ENCODE measurements at regions not wholly inside any gene's neighbourhood (a gene's known extent, or its start where the extent isn't known, plus 50 kb on each side); places are given as distances from the start of the nearest gene placed in this dataset.

DNA sequence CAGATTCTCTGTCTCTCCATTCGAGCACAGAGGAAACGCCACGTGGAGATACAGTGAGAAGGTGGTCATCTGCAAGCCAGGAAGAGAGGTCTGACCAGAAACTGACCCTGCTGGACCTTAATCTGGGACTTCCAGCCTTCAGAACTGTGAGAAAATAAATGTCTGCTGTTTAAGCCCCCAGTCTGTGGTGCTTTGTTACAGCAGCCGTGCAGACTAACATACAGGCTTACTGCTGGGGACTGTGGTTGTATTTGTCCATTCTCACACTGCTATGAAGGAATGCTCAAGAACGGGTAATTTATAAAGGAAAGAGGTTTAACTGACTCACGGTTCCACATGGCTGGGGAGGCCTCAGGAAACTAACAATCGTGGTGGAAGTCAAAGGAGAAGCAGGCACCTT, 432.7 kb downstream of the IRS1 start:
- Histone ChIP-seq H3K36me3 (ENCODE audit: insufficient read depth, insufficient read length, low read length) (no peaks in the 10 kb centered on the region), H3K4me1 (ENCODE audit: insufficient read depth, insufficient read length) (no peaks in the 10 kb centered on the region), H3K27me3 (ENCODE audit: insufficient read depth, insufficient read length) (no peaks in the 10 kb centered on the region), H3K9ac (ENCODE audit: insufficient read length, low read depth) (no peak overlapping the region), H3K9me3 (ENCODE audit: insufficient read depth, low read length) (no peaks in the 10 kb centered on the region), H3K4me3 (ENCODE audit: insufficient read length, low read depth) (no peak overlapping the region)
- TF ChIP-seq YY1 (IDR thresholded peaks at IDR 0.05; ENCODE audit: insufficient read depth, insufficient read length) (no peak), ZNF274 (IDR thresholded peaks at IDR 0.05; ENCODE audit: low read depth, low read length) (no peak), SUZ12 (IDR thresholded peaks at IDR 0.05; ENCODE audit: extremely low read depth, insufficient read depth, insufficient read length) (no peak)
- DNase-seq (ENCODE audit: low read depth, low spot score) = no peak

DNA sequence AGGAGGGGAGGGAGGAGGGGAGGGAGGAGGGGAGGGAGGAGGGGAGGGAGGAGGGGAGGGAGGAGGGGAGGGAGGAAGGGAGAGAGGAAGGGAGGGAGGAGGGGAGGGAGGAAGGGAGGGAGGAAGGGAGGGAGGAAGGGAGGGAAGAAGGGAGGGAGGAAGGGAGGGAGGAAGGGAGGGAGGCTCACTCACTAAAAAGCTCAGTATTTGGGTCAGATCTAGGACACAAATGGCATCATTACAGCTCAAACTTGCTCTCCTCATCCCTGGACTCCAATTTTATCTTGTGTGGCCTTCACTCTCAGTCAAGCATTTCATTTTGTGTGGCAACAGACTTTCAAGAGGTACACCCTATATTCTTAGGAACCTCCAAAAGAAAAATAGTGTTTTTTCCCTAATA, 435.4 kb downstream of the IRS1 start:
- Histone ChIP-seq H3K36me3 (ENCODE audit: insufficient read depth, insufficient read length, low read length) (no peaks in the 10 kb centered on the region), H3K4me1 (ENCODE audit: insufficient read depth, insufficient read length) (no peaks in the 10 kb centered on the region), H3K4me3 (ENCODE audit: insufficient read length, low read depth) (no peak overlapping the region), H3K9ac (ENCODE audit: insufficient read length, low read depth) (no peak overlapping the region), H3K27me3 (ENCODE audit: insufficient read depth, insufficient read length) (no peaks in the 10 kb centered on the region), H3K9me3 (ENCODE audit: insufficient read depth, low read length) (no peaks in the 10 kb centered on the region)
- TF ChIP-seq ZNF274 (IDR thresholded peaks at IDR 0.05; ENCODE audit: low read depth, low read length) (no peak), SUZ12 (IDR thresholded peaks at IDR 0.05; ENCODE audit: extremely low read depth, insufficient read depth, insufficient read length) (no peak), YY1 (IDR thresholded peaks at IDR 0.05; ENCODE audit: insufficient read depth, insufficient read length) (no peak)
- no peak for DNase-seq (ENCODE audit: low read depth, low spot score)

DNA sequence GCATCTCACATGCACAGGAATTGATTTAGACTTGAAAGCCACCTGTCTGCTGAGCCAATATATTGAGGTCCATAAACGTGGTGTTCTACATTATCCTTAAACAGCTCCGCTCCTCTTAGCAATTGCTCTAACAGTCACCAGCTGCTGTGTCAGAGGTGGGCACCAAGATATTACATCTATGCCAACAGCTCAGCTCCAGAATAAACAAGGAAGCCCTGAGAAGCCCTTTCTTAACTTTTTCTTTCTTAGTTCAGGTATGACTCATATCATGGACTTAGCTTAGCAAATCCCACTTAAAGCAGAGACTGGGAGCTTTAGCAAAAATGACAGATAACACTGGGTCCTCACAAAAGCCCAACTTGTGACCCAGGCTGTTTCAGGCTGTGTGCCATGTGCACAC, 436.6 kb downstream of the IRS1 start:
- no peak for TF ChIP-seq YY1 (IDR thresholded peaks at IDR 0.05; ENCODE audit: insufficient read depth, insufficient read length)
- TF ChIP-seq ZNF274 (IDR thresholded peaks at IDR 0.05; ENCODE audit: low read depth, low read length) = no peak
- TF ChIP-seq SUZ12 (IDR thresholded peaks at IDR 0.05; ENCODE audit: extremely low read depth, insufficient read depth, insufficient read length) = no peak
- Histone ChIP-seq H3K9ac (ENCODE audit: insufficient read length, low read depth) (no peak overlapping the region), H3K4me1 (ENCODE audit: insufficient read depth, insufficient read length) (no peaks in the 10 kb centered on the region), H3K4me3 (ENCODE audit: insufficient read length, low read depth) (no peak overlapping the region), H3K36me3 (ENCODE audit: insufficient read depth, insufficient read length, low read length) (no peaks in the 10 kb centered on the region), H3K9me3 (ENCODE audit: insufficient read depth, low read length) (no peaks in the 10 kb centered on the region), H3K27me3 (ENCODE audit: insufficient read depth, insufficient read length) (no peaks in the 10 kb centered on the region)
- DNase-seq (ENCODE audit: low read depth, low spot score) = no peak

GRCh38 chr2:226360658-226361057, 439.0 kb downstream of the IRS1 start:
- no peaks in the 10 kb centered on the region for H3K9me3 ChIP-seq (ENCODE audit: insufficient read depth, low read length)
- no peak for TF ChIP-seq YY1 (IDR thresholded peaks at IDR 0.05; ENCODE audit: insufficient read depth, insufficient read length)
- no peak for TF ChIP-seq ZNF274 (IDR thresholded peaks at IDR 0.05; ENCODE audit: low read depth, low read length)
- no peak for TF ChIP-seq SUZ12 (IDR thresholded peaks at IDR 0.05; ENCODE audit: extremely low read depth, insufficient read depth, insufficient read length)

GRCh38 chr2:226358688-226359087, 440.9 kb downstream of the IRS1 start:
- Histone ChIP-seq H3K27me3 (ENCODE audit: insufficient read depth, insufficient read length) (no peaks in the 10 kb centered on the region), H3K9ac (ENCODE audit: insufficient read length, low read depth) (no peak overlapping the region), H3K4me1 (ENCODE audit: insufficient read depth, insufficient read length) (no peaks in the 10 kb centered on the region), H3K36me3 (ENCODE audit: insufficient read depth, insufficient read length, low read length) (no peaks in the 10 kb centered on the region), H3K4me3 (ENCODE audit: insufficient read length, low read depth) (no peak overlapping the region), H3K9me3 (ENCODE audit: insufficient read depth, low read length) (no peaks in the 10 kb centered on the region)
- no peak for TF ChIP-seq YY1 (IDR thresholded peaks at IDR 0.05; ENCODE audit: insufficient read depth, insufficient read length)
- no peak for TF ChIP-seq SUZ12 (IDR thresholded peaks at IDR 0.05; ENCODE audit: extremely low read depth, insufficient read depth, insufficient read length)
- TF ChIP-seq ZNF274 (IDR thresholded peaks at IDR 0.05; ENCODE audit: low read depth, low read length) = no peak
- no peak for DNase-seq (ENCODE audit: low read depth, low spot score)

More at GRCh38 chr2:226360658-226361057, 439.0 kb downstream of the IRS1 start:
- Histone ChIP-seq H3K4me3 (ENCODE audit: insufficient read length, low read depth) (no peak overlapping the region), H3K4me1 (ENCODE audit: insufficient read depth, insufficient read length) (no peaks in the 10 kb centered on the region), H3K36me3 (ENCODE audit: insufficient read depth, insufficient read length, low read length) (no peaks in the 10 kb centered on the region), H3K27me3 (ENCODE audit: insufficient read depth, insufficient read length) (no peaks in the 10 kb centered on the region), H3K9ac (ENCODE audit: insufficient read length, low read depth) (no peak overlapping the region)
- DNase-seq (ENCODE audit: low read depth, low spot score) = no peak

- Histone ChIP-seq H3K9me3 (ENCODE audit: insufficient read depth, low read length) (no peaks in the 10 kb centered on the region), H3K9ac (ENCODE audit: insufficient read length, low read depth) (no peak overlapping the region), H3K36me3 (ENCODE audit: insufficient read depth, insufficient read length, low read length) (no peaks in the 10 kb centered on the region), H3K4me3 (ENCODE audit: insufficient read length, low read depth) (no peak overlapping the region), H3K4me1 (ENCODE audit: insufficient read depth, insufficient read length) (no peaks in the 10 kb centered on the region), H3K27me3 (ENCODE audit: insufficient read depth, insufficient read length) (no peaks in the 10 kb centered on the region)
- no peak for DNase-seq (ENCODE audit: low read depth, low spot score)
- TF ChIP-seq YY1 (IDR thresholded peaks at IDR 0.05; ENCODE audit: insufficient read depth, insufficient read length) (no peak), SUZ12 (IDR thresholded peaks at IDR 0.05; ENCODE audit: extremely low read depth, insufficient read depth, insufficient read length) (no peak), ZNF274 (IDR thresholded peaks at IDR 0.05; ENCODE audit: low read depth, low read length) (no peak)
Measured at GRCh38 chr2:226357816-226358215, 441.8 kb downstream of the IRS1 start.

DNA sequence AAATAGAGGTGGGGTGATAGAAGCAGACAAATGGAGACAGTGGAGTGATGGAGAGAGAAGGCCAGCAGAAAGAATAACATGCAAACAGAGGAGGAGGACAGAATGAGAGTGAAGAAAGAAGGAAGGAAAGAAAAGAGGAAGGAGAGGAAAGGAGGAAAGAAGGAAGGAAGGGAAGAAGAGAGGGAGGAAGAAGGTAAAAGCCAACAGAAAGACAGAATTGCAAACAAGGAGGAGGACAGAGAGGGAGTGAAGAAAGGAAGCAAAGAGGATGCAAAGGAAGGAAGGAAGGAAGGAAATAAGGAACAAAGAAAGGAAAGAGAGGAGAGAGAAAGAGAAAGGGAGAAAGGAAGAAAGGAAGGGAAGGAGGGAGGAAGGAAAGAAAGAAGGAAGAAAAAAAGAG, 444.0 kb downstream of the IRS1 start:
- Histone ChIP-seq H3K9me3 (ENCODE audit: insufficient read depth, low read length) (no peaks in the 10 kb centered on the region), H3K27me3 (ENCODE audit: insufficient read depth, insufficient read length) (no peaks in the 10 kb centered on the region), H3K4me3 (ENCODE audit: insufficient read length, low read depth) (no peak overlapping the region), H3K4me1 (ENCODE audit: insufficient read depth, insufficient read length) (no peaks in the 10 kb centered on the region), H3K9ac (ENCODE audit: insufficient read length, low read depth) (no peak overlapping the region), H3K36me3 (ENCODE audit: insufficient read depth, insufficient read length, low read length) (no peaks in the 10 kb centered on the region)
- DNase-seq (ENCODE audit: low read depth, low spot score) = no peak
- TF ChIP-seq ZNF274 (IDR thresholded peaks at IDR 0.05; ENCODE audit: low read depth, low read length) (no peak), YY1 (IDR thresholded peaks at IDR 0.05; ENCODE audit: insufficient read depth, insufficient read length) (no peak), SUZ12 (IDR thresholded peaks at IDR 0.05; ENCODE audit: extremely low read depth, insufficient read depth, insufficient read length) (no peak)
